ENCODE measurements at regions not wholly inside any gene's neighbourhood (a gene's known extent, or its start where the extent isn't known, plus 50 kb on each side); places are given as distances from the start of the nearest gene placed in this dataset.

DNA sequence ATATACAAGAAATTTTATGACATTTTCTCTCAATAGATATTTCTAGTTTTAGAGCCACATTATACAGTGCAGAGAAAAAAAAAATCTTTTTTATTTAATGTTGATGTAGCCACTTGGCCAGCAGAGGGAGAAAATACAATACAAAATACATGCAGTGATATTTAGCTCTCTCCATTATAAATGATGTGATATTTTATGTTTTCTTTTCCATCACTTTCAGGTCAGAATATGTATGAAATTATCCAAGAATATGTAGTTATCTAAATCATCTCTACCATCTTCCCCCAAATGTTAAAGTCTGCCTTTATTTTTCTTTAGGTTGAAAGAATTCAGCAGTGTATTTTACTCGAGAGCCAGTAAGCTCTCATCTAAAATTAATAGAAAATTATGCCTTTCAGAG lies 533.6 kb upstream of the FSHR start:
- H3K4me1 ChIP-seq, result no peaks in the 10 kb centered on the region
- no peak for TF ChIP-seq EP300 (IDR thresholded peaks at IDR 0.05)
- TF ChIP-seq, protein P1, sequence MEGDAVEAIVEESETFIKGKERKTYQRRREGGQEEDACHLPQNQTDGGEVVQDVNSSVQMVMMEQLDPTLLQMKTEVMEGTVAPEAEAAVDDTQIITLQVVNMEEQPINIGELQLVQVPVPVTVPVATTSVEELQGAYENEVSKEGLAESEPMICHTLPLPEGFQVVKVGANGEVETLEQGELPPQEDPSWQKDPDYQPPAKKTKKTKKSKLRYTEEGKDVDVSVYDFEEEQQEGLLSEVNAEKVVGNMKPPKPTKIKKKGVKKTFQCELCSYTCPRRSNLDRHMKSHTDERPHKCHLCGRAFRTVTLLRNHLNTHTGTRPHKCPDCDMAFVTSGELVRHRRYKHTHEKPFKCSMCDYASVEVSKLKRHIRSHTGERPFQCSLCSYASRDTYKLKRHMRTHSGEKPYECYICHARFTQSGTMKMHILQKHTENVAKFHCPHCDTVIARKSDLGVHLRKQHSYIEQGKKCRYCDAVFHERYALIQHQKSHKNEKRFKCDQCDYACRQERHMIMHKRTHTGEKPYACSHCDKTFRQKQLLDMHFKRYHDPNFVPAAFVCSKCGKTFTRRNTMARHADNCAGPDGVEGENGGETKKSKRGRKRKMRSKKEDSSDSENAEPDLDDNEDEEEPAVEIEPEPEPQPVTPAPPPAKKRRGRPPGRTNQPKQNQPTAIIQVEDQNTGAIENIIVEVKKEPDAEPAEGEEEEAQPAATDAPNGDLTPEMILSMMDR (IDR thresholded peaks at IDR 0.05), result peak in 1 of 4 experiments; percentile 36
- 46 to 66% methylated on average over 1 of the region's 1 CpG for WGBS, 2 donors
- intact Hi-C loops (cut with DNase I), result loop anchor here (5.0 to 10.0 kb wide), 2 partner anchors 459 to 717 kb away; no protein-coding TSS in a partner anchor
- no peak for DNase-seq
- H3K27me3 ChIP-seq, result no peaks in the 10 kb centered on the region
- no peak overlapping the region for H3K27ac ChIP-seq
- H3K36me3 ChIP-seq, result no peaks in the 10 kb centered on the region
- H3K9me3 ChIP-seq, result no peaks in the 10 kb centered on the region
- H3K4me3 ChIP-seq, result no peak overlapping the region

- intact Hi-C loops (cut with DNase I), result loop anchor here (5.0 to 10.0 kb wide), 2 partner anchors 460 to 718 kb away; no protein-coding TSS in a partner anchor
- WGBS, 2 donors, result 37 to 52% methylated on average over 2 of the region's 2 CpGs
- Histone ChIP-seq H3K36me3 (no peaks in the 10 kb centered on the region), H3K9me3 (no peaks in the 10 kb centered on the region), H3K27ac (no peak overlapping the region), H3K27me3 (no peaks in the 10 kb centered on the region), H3K4me3 (no peak overlapping the region), H3K4me1 (no peaks in the 10 kb centered on the region)
- DNase-seq, result no peak
- TF ChIP-seq POLR2AphosphoS5 (IDR thresholded peaks at IDR 0.05), result no peak
- TF ChIP-seq, protein P1 (IDR thresholded peaks at IDR 0.05), result no peak
- no peak for TF ChIP-seq POLR2A (IDR thresholded peaks at IDR 0.05)
Observed at GRCh38 chr2:49686897-49687442, 532.7 kb upstream of the FSHR start.

DNA sequence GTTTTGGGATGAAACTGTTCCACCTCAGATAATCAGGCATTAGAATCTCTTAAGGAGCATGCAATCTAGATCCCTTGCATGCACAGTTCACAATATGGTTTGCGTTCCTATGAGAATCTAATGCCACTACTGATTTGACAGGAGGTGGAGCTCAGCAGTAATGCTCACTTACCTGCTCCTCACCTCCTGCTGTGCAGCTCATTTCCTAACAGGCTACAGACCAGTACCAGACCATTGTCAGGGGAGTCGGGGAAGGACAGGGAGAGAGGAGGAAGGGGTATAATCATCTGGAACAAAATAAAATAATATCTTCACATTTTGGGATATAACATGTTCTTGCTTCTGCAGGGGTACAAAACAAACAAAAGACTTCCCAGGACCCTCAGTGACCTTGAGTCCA lies 532.0 kb upstream of the FSHR start:
- no peak for DNase-seq
- intact Hi-C loops (cut with DNase I), result loop anchor here (5.0 to 10.0 kb wide), 2 partner anchors 461 to 719 kb away; no protein-coding TSS in a partner anchor
- TF ChIP-seq POLR2A (IDR thresholded peaks at IDR 0.05), result no peak
- TF ChIP-seq, protein P1 (IDR thresholded peaks at IDR 0.05), result no peak
- TF ChIP-seq EP300 (IDR thresholded peaks at IDR 0.05), result no peak
- TF ChIP-seq POLR2AphosphoS5 (IDR thresholded peaks at IDR 0.05), result no peak

DNA sequence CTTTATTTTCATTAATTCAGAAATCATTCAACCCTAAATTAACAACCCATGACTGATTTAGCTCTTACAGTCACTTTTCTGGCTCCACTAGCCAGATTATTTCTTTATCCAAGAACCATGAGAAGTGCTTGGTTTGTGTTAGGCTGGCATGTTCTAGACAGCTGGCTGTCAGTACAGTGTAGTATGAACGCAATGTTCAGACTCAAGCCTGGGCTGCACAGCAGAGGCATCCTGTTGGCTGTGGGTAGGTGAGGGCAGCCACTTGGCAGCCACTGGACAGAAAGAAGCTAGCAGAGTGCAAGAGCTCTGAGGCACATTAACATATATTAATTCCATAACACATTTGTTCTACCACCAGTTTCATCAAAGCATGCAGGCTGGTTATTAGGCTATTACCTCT lies 522.9 kb upstream of the FSHR start:
- H3K9me3 ChIP-seq, result peaks cover 0 to 2% (median 0%) of the 10 kb centered on the region in 4 donors
- no peak overlapping the region for H3K27ac ChIP-seq
- intact Hi-C loops (cut with DNase I), result no loop called here
- H3K36me3 ChIP-seq, result no peaks in the 10 kb centered on the region
- no peak overlapping the region for H3K4me3 ChIP-seq
- WGBS, 2 donors, result 88 to 89% methylated on average over 1 of the region's 1 CpG
- H3K27me3 ChIP-seq, result no peaks in the 10 kb centered on the region
- TF ChIP-seq POLR2A (IDR thresholded peaks at IDR 0.05) (no peak), POLR2AphosphoS5 (IDR thresholded peaks at IDR 0.05) (no peak), EP300 (IDR thresholded peaks at IDR 0.05) (no peak)
- TF ChIP-seq, protein P1 (IDR thresholded peaks at IDR 0.05), result no peak
- DNase-seq, result no peak
- H3K4me1 ChIP-seq, result no peaks in the 10 kb centered on the region

More for the DNA sequence above, 532.0 kb upstream of the FSHR start:
- no peak overlapping the region for H3K4me3 ChIP-seq
- no peaks in the 10 kb centered on the region for H3K4me1 ChIP-seq
- no peaks in the 10 kb centered on the region for H3K27me3 ChIP-seq
- 61 to 83% methylated on average over 2 of the region's 2 CpGs for WGBS, 2 donors
- H3K27ac ChIP-seq, result no peak overlapping the region
- H3K36me3 ChIP-seq, result no peaks in the 10 kb centered on the region
- H3K9me3 ChIP-seq, result no peaks in the 10 kb centered on the region

DNA sequence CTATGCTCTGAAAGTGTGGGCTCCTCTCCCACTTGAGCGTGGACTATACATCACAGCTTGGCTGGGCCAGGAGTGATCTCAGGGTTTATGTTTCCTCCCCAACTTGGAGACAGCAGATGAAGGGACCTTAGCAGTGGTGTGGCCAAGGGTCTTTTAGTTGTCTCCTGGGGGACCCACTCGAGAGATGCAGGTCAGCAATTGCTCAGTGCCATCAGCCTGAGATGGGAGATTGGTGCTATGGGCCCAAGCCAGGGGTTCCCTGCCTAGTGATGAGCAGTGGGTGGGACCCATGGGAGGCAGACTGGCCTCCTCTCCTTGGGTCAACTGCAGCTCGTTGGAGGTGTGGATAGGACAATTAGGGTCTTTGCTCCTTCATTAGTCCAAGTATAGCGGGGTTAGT lies 510.5 kb upstream of the FSHR start:
- H3K36me3 ChIP-seq, result no peaks in the 10 kb centered on the region
- TF ChIP-seq EP300 (IDR thresholded peaks at IDR 0.05) (no peak), POLR2A (IDR thresholded peaks at IDR 0.05) (no peak), POLR2AphosphoS5 (IDR thresholded peaks at IDR 0.05) (no peak)
- TF ChIP-seq, protein P1 (IDR thresholded peaks at IDR 0.05), result no peak
- no peaks in the 10 kb centered on the region for H3K27me3 ChIP-seq
- DNase-seq, result no peak
- H3K4me3 ChIP-seq, result no peak overlapping the region
- no peak overlapping the region for H3K27ac ChIP-seq
- WGBS, 2 donors, result 65 to 83% methylated on average over 4 of the region's 4 CpGs
- intact Hi-C loops (cut with DNase I), result no loop called here
- no peaks in the 10 kb centered on the region for H3K9me3 ChIP-seq
- no peaks in the 10 kb centered on the region for H3K4me1 ChIP-seq
